Fibroblast of the aortic adventitia (primary cell): ENCODE measurements at regions not wholly inside any gene's neighbourhood (a gene's known extent, or its start where the extent isn't known, plus 50 kb on each side); places are given as distances from the start of the nearest gene placed in this dataset.

ENCODE experiments used
- DNase-seq: peaks from one replicate; pipeline ENCODE4 v3.0.0-alpha.2; 2010; ENCODE audit warnings: low read depth
- H3K4me3 ChIP-seq: 2 replicates; pipeline ENCODE4 v1.5.1; 2011; ENCODE audit warnings: low read depth, mild to moderate bottlenecking, control low read depth, low read length, moderate library complexity
- TF ChIP-seq, protein P1 (sequence below): IDR thresholded peaks from 2 replicates; pipeline ENCODE4 v1.5.1; 2011; ENCODE audit warnings: mild to moderate bottlenecking, low read length, control low read depth, inconsistent platforms; ENCODE audit not compliant: insufficient read depth

DNA sequence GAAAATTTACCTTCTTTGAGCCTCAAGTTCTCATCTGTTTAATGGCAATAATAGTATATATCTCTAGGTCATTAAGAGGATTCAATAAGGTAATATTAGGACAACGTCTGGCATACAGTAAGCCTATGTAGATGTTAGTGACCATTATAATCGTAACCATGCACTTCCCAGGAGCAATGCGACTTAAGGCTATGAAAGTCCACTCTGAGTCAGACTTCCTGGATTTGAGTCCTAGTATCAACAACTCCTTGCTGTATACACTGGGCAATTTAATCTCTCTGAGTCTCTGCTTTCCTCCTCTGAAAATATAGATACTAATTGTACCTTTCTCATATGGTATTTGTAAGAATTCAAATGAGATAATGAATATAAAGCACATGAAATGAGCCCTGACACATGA lies 168.1 kb upstream of the HDDC2 start:
- DNase-seq: peak; percentile 10
- TF ChIP-seq, protein P1, sequence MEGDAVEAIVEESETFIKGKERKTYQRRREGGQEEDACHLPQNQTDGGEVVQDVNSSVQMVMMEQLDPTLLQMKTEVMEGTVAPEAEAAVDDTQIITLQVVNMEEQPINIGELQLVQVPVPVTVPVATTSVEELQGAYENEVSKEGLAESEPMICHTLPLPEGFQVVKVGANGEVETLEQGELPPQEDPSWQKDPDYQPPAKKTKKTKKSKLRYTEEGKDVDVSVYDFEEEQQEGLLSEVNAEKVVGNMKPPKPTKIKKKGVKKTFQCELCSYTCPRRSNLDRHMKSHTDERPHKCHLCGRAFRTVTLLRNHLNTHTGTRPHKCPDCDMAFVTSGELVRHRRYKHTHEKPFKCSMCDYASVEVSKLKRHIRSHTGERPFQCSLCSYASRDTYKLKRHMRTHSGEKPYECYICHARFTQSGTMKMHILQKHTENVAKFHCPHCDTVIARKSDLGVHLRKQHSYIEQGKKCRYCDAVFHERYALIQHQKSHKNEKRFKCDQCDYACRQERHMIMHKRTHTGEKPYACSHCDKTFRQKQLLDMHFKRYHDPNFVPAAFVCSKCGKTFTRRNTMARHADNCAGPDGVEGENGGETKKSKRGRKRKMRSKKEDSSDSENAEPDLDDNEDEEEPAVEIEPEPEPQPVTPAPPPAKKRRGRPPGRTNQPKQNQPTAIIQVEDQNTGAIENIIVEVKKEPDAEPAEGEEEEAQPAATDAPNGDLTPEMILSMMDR: no peak
- H3K4me3 ChIP-seq: no peak overlapping the region

DNA sequence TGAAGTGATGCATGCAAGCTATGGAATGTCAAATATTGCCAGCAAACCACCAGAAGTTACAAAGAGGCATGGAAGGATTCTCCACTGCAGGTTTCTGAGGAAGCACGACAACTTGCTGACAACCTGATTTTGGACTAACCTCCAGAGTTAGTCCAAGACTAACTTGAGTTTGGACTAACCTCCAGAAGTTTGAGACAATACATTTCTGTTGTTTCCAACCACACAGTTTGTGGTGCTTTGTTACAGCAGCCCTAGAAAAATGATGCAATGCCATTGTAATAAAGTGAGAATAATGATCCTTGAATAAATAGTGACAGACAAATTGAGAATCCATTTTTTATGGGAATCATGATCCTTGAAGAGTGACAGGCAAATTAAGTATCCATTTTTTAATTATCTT lies 169.9 kb upstream of the HDDC2 start:
- H3K4me3 ChIP-seq: no peak overlapping the region
- TF ChIP-seq, protein P1: no peak
- DNase-seq: peak; percentile 49

DNA sequence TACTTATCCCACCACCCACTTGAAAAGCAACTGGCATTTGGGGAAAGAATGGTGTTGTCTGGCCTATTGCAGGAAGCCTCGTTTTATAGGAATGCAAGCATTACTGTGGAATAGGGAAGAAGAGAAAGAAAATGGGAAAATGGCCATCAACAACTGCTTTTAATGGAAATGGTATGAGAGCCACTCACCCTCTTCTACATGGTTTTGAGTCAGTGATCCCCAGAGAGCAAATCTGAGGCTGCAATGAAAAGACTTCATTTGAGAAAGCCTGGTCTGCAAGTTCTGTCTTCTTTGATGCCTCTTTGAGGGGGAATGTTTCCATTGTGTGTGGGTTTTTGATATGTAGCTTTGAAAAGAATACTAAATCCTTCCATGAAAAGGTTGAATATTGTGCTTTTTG lies 172.3 kb upstream of the HDDC2 start:
- peak; percentile 61 for DNase-seq
- TF ChIP-seq, protein P1: no peak
- no peak overlapping the region for H3K4me3 ChIP-seq

DNA sequence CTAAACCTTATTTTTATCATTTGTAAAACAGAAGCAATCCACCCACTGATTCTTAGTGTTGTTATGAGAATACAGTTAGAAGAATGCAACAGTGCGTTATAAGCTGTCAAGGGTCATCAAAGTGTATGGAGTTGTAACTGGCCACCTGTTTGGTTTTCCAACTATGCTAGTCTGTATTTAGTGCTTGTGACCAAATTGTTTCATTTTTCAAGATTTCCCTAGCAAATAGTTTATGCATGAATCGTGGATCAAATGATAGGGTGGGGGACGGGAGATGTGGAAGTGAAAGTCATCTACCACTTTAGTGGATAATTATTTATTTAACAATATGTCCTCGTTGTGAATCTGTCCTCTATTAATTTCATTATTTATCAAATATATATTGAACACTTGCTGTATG lies 175.4 kb upstream of the HDDC2 start:
- TF ChIP-seq, protein P1: no peak
- peak; percentile 10 for DNase-seq
- H3K4me3 ChIP-seq: no peak overlapping the region

DNA sequence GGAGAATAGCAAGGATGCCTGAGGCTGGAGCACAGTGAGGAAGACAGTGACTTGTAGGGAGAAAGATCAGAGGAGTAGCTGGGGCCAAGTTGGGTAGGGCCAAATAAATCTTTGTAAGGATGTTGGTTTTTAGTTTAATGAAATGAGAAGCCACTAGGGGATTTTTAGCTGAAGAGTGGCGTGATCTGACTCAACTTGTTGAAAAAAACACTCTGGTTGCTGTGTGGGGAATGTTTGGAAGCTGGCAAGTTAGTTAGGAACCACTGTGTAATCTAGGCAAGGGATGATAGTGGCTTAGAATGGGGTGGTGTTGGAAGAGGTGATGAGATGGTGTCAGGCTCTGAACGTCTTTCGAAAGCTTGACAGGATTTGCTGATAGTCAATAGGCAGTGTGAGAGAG lies 176.1 kb upstream of the HDDC2 start:
- peak; percentile 50 for DNase-seq

DNA sequence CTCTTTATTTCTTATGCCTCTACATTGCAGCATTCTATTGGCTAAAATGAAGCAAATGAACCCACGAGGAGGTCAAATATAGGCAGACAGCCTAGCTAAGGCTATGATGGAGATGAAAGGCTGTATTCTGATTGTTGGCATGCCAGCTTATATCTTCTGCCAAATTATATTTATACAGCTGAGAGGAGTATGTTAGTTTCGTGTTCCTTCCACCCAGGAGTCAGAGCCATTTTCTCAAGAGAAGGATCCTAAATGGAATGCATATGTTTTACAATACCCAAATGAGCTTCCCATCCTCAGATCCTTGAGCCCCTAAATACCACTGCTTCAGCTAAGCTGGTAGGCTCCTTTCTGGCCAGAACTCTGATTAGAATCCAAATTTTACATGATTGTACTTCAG lies 178.4 kb upstream of the HDDC2 start:
- H3K4me3 ChIP-seq: no peak overlapping the region
- TF ChIP-seq, protein P1: no peak
- no peak for DNase-seq

More for the DNA sequence above, 176.1 kb upstream of the HDDC2 start:
- TF ChIP-seq, protein P1: no peak
- H3K4me3 ChIP-seq: no peak overlapping the region

DNA sequence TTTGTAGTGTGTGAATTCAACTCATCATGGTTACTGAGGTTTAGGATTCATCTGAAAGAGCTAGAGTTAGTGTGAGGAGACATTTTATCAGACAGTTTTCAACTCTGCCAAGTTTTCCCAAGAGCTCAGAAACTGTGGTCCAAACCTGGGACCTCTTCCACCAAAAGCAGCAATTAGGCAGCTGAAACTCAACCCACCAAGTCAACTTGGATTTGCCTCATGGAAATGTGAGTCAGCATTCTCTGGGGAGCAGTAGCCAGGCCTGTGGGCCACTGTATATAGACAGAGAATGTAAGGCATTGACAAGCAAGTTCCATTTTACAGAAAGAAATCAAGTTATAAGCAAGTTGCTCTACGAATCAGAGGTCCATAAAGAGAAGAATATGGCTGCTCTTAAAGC lies 178.8 kb upstream of the HDDC2 start:
- TF ChIP-seq, protein P1: no peak
- DNase-seq: peak; percentile 58
- no peak overlapping the region for H3K4me3 ChIP-seq
